Fibroblast of upper back skin (primary cell): ENCODE measurements at regions not wholly inside any gene's neighbourhood (a gene's known extent, or its start where the extent isn't known, plus 50 kb on each side); places are given as distances from the start of the nearest gene placed in this dataset.

ENCODE experiments used
- DNase-seq: peaks from one replicate; pipeline ENCODE4 v3.0.0-alpha.2; 2013

DNA sequence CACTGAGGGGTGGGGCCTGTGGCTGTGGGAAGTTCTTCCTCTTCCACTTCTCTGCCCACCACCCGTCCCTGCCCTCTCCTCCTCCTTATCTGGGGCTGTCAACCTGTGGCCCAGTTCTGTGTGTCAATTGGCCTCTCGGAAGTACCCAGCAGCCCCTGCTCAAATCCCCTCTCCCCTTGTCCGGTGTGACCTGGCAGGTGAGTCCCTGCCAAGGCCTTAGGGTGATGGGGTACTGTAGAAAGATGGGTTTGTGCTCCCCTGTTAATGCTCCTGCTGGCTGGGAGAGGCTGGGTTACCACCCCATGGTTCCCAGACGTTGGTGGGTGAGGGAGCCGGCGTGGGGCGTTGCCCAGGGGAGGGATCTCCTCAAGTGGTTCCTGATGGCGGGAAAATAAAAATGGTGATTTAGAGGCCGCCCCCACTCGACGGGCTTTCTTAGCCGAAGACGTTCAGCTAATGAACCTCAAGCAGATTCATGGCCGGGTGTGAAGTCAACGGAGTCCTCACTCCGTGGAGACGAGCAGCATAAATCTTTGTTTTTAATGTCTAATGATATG lies 141.2 kb downstream of the URI1 start:
- no peak for DNase-seq

DNA sequence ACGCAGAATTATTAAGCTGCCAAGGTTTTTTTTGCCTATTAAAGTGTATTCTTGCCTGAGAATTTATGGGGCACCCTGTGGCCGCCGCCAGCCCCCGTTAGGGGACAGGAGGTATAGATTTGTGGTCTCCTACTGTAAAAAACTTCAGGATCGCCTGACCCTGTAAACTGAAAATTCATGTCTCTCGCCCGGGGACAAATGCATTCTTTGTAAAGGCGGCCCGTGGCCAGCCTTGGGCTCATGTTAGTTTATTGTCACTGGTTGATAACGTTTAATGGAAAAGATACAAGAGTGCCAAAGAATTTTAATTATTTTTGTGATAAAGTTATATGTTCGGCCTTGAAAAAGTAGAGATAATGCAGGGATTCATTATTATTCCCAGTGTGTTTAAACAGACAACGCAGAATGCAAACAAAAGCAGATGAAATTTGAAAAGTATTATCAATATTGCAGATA lies 141.7 kb downstream of the URI1 start:
- no peak for DNase-seq

DNA sequence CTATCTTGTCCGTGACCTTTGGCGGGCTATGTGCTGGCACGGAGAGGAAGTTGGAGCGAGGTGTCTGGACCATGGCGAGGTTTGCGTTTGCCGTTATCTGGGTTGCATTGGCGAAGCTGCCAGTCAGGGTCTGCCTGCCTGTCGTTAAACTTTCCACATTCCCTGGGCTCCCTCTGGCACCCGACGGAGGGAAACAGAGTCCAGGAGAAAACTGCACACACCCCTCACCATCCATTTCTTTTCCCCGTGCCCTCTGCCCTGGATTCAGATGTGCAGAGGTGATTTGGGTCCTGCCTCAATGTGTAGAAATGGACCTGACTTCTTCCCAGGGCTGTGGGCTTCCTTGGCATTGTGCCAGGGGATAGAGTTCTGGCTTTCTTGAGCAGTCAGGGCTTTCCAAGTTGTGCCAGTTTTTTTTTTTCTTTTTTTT lies 142.4 kb downstream of the URI1 start:
- DNase-seq = no peak

- DNase-seq = no peak
Observed at GRCh38 chr19:30085394-30085793, 143.4 kb downstream of the URI1 start.

GRCh38 chr19:30086220-30086619 lies 144.2 kb downstream of the URI1 start:
- DNase-seq = no peak

- DNase-seq = no peak
Observed at GRCh38 chr19:30086916-30087315, 144.9 kb downstream of the URI1 start.

GRCh38 chr19:30087381-30088138 lies 145.5 kb downstream of the URI1 start:
- no peak for DNase-seq

- no peak for DNase-seq
Observed at GRCh38 chr19:30088567-30088966, 146.5 kb downstream of the URI1 start.

DNA sequence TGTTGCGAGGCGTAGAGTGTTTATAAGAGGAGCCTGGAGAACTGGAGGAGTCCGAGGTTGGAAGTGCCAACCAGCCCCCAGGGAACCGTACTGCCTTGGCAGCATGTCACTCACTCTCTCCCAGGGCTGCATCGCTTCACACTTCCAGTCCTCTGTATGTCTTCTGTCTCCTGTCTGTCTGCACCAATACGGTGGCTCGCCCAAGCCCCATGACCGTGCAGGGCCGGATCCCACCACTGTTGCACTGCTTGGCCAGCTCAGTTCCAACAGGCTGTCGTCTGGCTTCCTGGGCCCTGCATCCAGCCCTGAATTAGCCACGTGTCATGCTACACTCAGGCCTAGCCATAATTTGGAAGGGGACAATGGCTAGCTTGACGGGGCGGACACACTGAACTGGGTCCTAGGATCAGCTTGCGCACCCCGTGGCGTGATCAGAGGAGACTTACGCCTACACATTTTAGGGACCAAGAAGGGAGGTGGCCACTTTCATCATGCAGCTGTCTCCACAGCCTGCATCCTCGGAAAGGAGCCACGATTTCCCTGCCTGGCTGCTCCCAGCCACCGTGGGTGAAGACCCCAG lies 147.1 kb downstream of the URI1 start:
- DNase-seq = no peak

- DNase-seq = no peak
Observed at GRCh38 chr19:30090476-30090875, 148.4 kb downstream of the URI1 start.

GRCh38 chr19:30090963-30091362 lies 148.9 kb downstream of the URI1 start:
- no peak for DNase-seq

GRCh38 chr19:30091456-30091855 lies 149.4 kb downstream of the URI1 start:
- DNase-seq = no peak

- DNase-seq = no peak
Observed at GRCh38 chr19:30091856-30092255, 149.8 kb downstream of the URI1 start.

GRCh38 chr19:30092721-30093569 lies 150.9 kb downstream of the URI1 start:
- no peak for DNase-seq

DNA sequence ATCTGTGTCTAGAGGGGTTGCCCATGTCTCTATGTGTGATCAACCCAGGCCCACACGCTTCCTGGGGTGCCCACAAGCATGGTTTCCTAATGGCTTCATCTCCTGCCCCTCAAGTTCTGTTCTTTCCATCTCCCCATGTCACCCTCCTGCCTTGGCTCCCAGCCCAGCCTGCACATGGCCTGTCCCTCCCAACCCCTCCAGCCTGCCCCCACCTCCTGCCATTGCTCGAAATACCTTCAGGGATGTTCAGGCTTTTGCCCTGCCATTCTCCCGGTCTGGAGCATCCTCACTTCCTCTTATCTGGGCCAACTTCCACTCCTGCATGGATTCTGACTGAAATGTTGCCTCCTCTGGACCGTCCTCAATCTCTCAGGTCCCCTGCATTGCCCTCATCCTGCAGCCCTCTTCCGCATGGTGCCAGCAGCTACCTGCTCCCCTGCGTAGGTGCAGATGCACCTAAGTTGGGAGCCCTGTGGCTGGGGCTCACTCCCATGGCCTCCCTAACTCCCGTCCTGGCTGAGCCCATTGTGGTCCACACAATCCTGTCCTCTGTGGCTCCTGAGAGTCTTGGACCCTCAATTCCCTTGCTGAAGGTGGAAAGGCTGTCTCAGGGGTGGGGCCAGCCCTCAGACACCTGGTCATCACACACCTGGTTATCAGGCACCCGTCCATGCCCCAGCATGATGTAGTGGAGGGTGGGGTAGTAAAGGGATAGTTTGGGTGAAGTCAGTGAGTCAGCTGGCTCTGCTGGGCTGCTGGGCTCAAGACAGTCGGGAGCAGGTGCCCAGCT lies 152.1 kb downstream of the URI1 start:
- DNase-seq = no peak

DNA sequence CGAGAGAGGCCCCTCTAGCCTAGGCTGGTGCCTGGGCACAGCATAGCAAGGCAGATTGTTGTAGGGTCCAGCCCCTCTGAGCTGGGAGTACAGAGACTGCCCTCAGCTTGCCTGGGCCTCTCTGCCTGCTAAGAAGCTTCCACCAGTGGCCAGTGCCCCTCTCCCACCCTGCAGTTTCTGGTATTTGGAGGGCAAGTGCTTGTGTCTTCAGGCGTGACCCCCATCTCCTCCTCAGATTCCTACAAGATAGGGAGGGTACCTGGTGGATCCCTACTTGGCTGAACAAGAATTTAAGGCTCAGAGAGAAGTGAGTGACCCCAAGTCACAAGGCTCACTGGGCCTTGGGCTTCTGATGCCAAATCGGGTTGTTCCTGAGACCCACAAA lies 152.7 kb downstream of the URI1 start:
- DNase-seq = no peak

DNA sequence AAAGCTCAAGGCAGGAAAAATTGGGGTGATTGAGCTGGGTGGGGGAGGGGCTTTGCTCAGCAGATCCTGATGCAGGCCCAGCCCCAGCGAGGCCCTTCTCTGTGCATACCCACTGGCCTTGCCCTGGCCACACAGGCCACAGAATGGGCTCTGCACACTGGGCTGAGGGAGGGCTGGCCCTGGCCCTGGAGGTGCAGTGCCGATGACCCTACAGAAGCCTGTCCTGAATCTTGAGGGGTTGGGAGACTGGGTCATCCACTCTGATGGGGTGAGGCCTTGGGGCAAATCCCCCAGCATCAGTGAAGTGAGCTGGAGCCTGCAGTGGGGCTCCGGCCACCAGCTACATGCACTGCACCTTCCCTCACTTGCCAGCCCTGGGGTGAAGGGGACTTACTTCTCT lies 153.1 kb downstream of the URI1 start:
- DNase-seq = no peak

DNA sequence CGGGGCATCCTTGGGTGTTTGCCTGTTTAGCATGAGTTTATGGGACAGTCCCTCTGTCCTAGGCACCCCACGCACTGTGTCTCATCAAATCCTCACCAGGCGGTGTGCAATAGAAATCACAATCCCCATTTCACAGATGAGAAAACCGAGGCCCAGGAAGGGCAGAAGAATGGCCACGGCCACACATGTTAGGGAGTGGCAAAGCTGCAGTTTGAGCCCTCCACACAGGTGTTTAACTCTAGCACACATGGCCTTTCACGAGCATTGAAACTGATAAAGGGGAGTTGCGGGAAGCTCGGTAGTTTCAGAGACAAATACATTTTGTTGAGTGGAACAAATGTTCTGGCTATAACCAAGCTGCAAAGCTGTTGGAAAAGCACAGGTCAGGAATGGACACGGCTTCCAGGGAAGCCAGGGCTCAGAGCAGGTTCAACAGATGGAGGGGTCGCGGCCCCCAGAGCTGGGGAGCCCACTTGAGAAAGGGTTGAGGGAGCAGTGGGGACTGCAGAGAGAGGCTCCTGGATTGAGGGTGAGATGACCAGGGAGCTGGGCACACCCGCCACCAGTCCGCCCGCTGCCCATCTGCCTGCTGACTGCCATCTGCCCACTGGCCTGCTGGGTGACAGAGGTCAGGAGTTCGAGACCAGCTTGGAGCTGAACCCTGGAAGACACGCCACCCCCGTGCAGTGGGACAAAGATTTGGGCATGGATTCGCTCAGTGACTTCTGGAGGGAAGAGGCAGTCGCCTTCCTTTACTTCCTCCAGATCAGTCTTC lies 154.7 kb downstream of the URI1 start:
- no peak for DNase-seq

DNA sequence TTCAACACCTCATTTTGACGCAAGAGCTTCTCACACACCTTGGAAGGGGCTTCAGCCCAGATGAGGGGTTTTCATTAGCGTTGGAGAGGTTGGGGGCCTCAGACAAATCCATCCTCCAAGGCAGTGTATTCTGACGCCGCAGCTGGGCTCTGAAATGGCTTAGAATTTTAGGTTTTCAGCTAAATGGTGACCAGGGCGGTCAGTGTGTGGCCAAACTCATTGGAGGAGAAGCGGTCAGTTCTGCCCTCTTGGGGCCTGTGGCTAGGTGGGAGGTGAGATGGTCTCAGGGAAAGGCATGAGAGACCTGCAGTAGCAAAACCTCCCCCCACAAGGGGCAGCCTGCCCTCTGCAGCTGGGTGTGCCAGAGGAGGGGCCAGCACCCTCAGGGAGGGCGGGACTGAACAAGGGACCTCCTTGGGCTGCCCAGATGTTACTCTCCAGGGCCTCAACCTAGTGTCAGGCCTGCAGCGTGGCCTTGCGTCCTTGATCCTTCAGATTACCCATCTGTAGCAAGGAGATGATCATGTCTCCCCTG lies 155.8 kb downstream of the URI1 start:
- DNase-seq = no peak

DNA sequence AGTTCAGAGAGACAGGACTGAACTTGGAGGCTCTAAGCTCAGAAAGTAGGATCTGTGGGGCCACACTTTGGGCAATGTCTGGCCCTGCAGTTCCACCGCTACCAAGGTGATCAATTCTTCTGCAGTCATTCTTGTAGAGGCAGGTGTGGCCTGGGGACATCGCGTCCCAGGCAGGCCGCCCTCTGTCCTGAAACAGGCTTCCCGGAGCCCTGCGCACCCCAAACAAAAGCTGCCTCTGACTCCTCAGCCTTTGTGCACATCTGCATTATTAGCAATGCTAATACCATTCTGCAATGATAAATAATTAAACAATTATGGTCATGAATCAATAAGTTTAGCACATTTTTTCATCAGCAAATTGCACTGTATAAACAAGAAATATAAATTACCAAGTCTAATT lies 160.2 kb downstream of the URI1 start:
- DNase-seq = no peak

DNA sequence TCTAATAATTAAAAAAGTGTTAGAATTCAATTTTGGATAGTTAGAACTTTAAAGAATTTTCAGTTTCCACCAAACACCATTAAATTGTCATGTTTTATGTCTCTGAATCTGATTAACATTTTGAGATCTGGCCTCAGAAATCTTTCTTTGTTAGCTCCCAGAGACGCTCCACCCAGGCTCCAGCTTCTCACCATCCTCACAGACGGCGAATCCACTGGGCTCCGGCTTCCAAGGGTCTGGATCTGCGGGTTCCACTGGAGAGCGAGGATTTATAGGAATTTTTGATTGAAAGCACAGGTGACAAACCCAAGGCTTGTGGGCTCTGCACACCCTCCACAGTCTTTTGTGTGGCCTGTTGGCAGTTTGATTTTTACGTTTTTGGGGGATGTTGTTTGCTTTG lies 160.6 kb downstream of the URI1 start:
- no peak for DNase-seq

- no peak for DNase-seq
Observed at GRCh38 chr19:30103981-30104380, 161.9 kb downstream of the URI1 start.
